WI38 (cell line): ENCODE measurements at regions not wholly inside any gene's neighbourhood (a gene's known extent, or its start where the extent isn't known, plus 50 kb on each side); places are given as distances from the start of the nearest gene placed in this dataset.

ENCODE experiments used
- H3K4me3 ChIP-seq: 2 replicates; pipeline ENCODE4 v1.5.1; 2011; ENCODE audit warnings: low read depth, mild to moderate bottlenecking, control low read depth, low read length
- TF ChIP-seq, protein P1 (sequence below): IDR thresholded peaks from 2 replicates; pipeline ENCODE4 v1.5.1; 2012; ENCODE audit warnings: low read depth, mild to moderate bottlenecking, control low read depth, low read length

DNA sequence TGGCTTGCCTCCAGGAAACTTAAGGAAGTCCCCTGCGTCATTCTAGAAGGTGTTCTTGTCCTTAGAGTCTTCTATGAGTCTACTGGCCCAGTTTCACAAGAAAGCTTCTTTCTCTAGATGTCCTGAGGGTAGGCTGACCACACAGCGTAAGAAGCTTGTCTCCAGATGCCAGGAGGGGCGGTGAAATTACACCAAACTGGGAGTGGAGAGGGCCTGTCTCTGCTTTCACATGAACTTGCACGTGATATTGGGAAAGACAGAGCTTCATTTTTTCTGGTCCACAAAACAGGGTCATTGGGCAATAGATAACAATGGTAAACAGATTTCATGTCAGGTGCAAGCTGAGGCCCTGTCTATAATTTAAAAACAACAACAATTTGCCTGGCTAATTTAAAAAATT is 85.7 kb upstream of the TBX3 start:
- no peak overlapping the region for H3K4me3 ChIP-seq
- TF ChIP-seq, protein P1, sequence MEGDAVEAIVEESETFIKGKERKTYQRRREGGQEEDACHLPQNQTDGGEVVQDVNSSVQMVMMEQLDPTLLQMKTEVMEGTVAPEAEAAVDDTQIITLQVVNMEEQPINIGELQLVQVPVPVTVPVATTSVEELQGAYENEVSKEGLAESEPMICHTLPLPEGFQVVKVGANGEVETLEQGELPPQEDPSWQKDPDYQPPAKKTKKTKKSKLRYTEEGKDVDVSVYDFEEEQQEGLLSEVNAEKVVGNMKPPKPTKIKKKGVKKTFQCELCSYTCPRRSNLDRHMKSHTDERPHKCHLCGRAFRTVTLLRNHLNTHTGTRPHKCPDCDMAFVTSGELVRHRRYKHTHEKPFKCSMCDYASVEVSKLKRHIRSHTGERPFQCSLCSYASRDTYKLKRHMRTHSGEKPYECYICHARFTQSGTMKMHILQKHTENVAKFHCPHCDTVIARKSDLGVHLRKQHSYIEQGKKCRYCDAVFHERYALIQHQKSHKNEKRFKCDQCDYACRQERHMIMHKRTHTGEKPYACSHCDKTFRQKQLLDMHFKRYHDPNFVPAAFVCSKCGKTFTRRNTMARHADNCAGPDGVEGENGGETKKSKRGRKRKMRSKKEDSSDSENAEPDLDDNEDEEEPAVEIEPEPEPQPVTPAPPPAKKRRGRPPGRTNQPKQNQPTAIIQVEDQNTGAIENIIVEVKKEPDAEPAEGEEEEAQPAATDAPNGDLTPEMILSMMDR = no peak

DNA sequence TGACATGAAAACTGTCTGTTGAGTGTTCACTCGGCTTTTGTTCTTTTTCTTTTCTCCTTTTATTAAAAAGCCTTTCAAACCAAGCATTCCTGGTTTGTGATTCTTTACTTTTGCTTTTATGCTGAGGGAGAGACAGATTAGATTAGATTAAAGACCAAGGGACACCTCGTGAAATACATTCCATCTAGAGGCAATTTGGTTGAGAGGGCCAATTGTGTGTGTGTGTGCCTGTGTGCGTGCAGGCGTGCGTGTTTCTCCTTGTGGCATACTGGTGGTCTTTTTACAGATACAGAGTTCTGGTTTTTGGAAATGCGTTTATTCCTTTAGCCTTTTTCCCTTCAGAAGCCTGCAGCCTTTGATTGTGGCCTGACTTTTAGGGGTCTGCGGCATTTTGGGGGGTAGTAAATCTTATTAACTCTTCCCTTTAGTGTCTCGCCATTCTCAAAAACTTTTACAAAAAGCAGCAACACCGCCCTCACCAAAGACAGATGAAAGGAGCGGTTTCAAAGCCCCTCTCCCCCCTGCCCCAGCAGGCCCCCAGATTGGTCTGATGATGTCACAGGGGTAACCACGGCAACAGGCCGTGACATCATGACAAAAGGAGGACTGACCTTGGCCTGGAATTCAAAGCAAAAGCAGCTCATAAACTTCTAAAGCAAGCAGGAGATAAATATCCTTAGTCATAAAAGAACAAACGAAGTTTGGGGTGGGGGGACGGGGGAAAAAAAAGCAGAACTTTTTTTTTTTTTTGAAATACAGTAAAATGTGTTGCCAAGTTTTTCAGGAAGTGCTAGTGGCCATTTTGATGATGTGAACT is 84.1 kb upstream of the TBX3 start:
- TF ChIP-seq, protein P1 = no peak
- H3K4me3 ChIP-seq = no peak overlapping the region

GRCh38 chr12:114767084-114767760 is 83.2 kb upstream of the TBX3 start:
- no peak overlapping the region for H3K4me3 ChIP-seq
- TF ChIP-seq, protein P1 = no peak

DNA sequence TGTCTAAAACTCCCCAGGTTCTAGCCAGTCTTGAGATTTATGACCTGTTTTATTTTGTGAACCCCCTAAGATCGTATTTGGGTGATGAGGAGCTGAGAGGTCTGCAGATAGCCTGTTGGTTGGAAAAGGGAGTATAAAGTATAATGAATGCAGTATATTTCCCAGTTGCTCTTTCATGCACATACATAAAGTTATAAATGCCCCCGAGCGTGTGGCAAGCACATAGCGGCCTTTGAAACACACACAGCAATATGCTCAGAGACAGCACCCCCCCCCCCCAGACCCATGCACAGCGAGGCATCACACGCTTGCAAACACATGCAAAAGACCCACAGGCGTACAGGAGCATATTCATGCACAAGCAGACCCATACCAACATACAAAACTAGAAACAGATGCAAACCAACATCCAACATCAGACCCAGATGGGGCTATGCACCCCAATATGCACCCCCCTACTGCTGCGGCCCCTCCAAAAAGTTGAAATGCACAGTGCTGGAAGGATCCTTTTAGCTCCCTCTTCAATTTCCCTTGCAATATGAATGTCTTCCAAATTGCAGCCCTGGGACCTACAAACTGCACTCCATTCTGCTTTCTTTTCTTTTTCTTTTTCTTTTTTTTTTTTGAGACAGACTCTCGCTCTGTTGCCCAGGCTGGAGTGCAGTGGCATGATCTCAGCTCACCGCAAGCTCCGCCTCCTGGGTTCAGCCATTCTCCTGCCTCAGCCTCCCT is 82.2 kb upstream of the TBX3 start:
- H3K4me3 ChIP-seq = no peak overlapping the region

DNA sequence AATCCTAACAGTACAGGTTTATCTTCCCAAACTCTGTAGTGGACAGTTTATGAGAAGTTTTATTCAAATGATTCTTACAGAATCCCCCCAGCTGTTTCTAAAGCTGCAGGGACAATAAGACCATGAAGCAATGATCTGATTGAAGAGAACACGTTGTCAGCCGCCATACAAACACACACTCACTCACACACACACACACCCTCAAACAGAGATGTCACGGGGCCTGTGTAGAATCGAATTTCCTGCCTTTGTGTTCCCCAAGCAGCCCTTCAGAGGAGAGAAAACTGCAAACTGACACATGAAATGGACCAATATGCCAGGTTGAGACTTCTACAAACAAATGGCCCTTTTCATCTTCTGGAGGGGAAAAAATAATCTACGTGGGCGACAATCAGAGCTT is 80.5 kb upstream of the TBX3 start:
- TF ChIP-seq, protein P1 = no peak
- no peak overlapping the region for H3K4me3 ChIP-seq

More for the DNA sequence above, 82.2 kb upstream of the TBX3 start:
- TF ChIP-seq, protein P1 = no peak

GRCh38 chr12:114762490-114763110 is 78.6 kb upstream of the TBX3 start:
- H3K4me3 ChIP-seq = peak overlapping the region; percentile 27
- TF ChIP-seq, protein P1 = no peak
